HFFc6 (cell line): ENCODE measurements at regions not wholly inside any gene's neighbourhood (a gene's known extent, or its start where the extent isn't known, plus 50 kb on each side); places are given as distances from the start of the nearest gene placed in this dataset.

Source experiments
- DNase-seq: peaks from one replicate; pipeline ENCODE4 v3.0.0-alpha.2; 2018
- H3K27ac Mint-ChIP-seq: 2 replicates; pipeline ENCODE4 v1.8.0; 2020; ENCODE audit warnings: mild to moderate bottlenecking, mixed read lengths
- H3K27me3 Mint-ChIP-seq: 2 replicates; pipeline ENCODE4 v1.8.0; 2021; ENCODE audit warnings: mild to moderate bottlenecking, moderate library complexity, mixed read lengths; ENCODE audit not compliant: insufficient read depth
- H3K36me3 Mint-ChIP-seq: 2 replicates; pipeline ENCODE4 v1.8.0; 2021; ENCODE audit warnings: low read depth, mixed read lengths
- H3K4me1 Mint-ChIP-seq: 2 replicates; pipeline ENCODE4 v1.8.0; 2020; ENCODE audit warnings: low read depth, mixed read lengths
- H3K4me3 Mint-ChIP-seq: 2 replicates; pipeline ENCODE4 v1.8.0; 2020; ENCODE audit warnings: mild to moderate bottlenecking, moderate library complexity, mixed read lengths
- H3K9me3 Mint-ChIP-seq: 2 replicates; pipeline ENCODE4 v1.8.0; 2020; ENCODE audit warnings: mild to moderate bottlenecking, mixed read lengths
- CTCF ChIP-seq: fragments of 200-600 bp; sonication (generic); IDR thresholded peaks from 2 replicates; pipeline ENCODE4 v1.5.0; 2021; ENCODE audit warnings: antibody characterized with exemption, mild to moderate bottlenecking

GRCh38 chr4:153912301-153912700 is 123.4 kb upstream of the SFRP2 start:
- H3K36me3 Mint-ChIP-seq = no peaks in the 10 kb centered on the region
- no peak for TF ChIP-seq CTCF
- DNase-seq = no peak
- H3K27me3 Mint-ChIP-seq = no peaks in the 10 kb centered on the region; the same call in 1 of the 2 replicates
- H3K27ac Mint-ChIP-seq = no peak overlapping the region
- H3K4me1 Mint-ChIP-seq = no peaks in the 10 kb centered on the region
- H3K4me3 Mint-ChIP-seq = no peak overlapping the region
- peaks cover 15% of the 10 kb centered on the region; the same call in 1 of the 2 replicates for H3K9me3 Mint-ChIP-seq

DNA sequence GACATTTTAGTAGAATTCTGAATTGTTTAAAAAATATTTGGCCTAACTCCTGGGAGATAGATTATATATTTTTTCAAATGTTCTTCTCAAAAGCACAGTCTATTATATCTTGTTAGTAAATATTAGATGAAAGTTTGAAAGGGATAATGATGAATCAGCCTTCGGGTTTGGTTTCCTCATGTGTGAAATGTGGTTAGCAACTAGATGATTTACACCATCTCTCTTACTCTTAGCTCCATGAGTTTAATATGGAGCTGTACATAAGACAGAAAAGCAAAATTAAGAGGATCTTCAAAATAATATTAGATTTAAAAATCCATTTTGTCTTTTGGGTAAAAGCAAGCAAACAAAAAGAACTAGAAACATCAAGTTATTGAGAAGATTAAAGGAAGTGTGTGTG is 120.8 kb upstream of the SFRP2 start:
- Mint-ChIP-seq H3K4me3 (no peak overlapping the region), H3K9me3 (peaks cover 24% of the 10 kb centered on the region), H3K27ac (no peak overlapping the region), H3K4me1 (no peaks in the 10 kb centered on the region), H3K36me3 (no peaks in the 10 kb centered on the region), H3K27me3 (no peaks in the 10 kb centered on the region; the same call in 1 of the 2 replicates)
- no peak for TF ChIP-seq CTCF
- DNase-seq = no peak

GRCh38 chr4:153906231-153906630 is 117.3 kb upstream of the SFRP2 start:
- Mint-ChIP-seq H3K4me1 (no peaks in the 10 kb centered on the region), H3K9me3 (peaks cover 18% of the 10 kb centered on the region), H3K4me3 (no peak overlapping the region), H3K27ac (no peak overlapping the region), H3K27me3 (no peaks in the 10 kb centered on the region), H3K36me3 (no peaks in the 10 kb centered on the region)
- DNase-seq = no peak
- no peak for TF ChIP-seq CTCF

GRCh38 chr4:153905231-153905630 is 116.3 kb upstream of the SFRP2 start:
- Mint-ChIP-seq H3K36me3 (no peaks in the 10 kb centered on the region), H3K9me3 (peaks cover 23% of the 10 kb centered on the region), H3K27ac (no peak overlapping the region), H3K4me1 (no peaks in the 10 kb centered on the region), H3K27me3 (no peaks in the 10 kb centered on the region), H3K4me3 (no peak overlapping the region)
- DNase-seq = no peak
- no peak for TF ChIP-seq CTCF

GRCh38 chr4:153904011-153904410 is 115.1 kb upstream of the SFRP2 start:
- no peak for TF ChIP-seq CTCF
- H3K36me3 Mint-ChIP-seq = no peaks in the 10 kb centered on the region
- H3K4me1 Mint-ChIP-seq = no peaks in the 10 kb centered on the region
- H3K27me3 Mint-ChIP-seq = no peaks in the 10 kb centered on the region
- peaks cover 29% of the 10 kb centered on the region for H3K9me3 Mint-ChIP-seq
- H3K27ac Mint-ChIP-seq = no peak overlapping the region
- DNase-seq = no peak
- no peak overlapping the region for H3K4me3 Mint-ChIP-seq

DNA sequence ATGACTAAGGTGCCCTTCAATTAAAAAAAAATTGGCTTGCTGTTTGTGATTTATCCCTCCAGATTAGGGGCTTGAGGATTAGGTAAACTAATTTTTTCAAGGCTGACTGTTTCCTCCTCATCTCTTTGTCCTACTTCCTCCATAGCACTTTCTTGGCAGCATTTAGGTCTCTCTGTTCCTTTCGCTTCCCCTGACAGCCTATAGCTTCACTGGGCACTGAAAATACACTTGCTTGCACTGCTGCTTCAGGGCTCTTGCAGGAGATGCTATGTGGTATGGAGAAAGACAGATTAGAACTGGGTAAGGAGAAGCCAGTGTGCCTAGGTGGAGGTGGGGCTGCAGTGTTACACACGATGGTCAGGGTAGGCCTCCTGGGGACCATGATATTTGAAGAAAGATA is 112.3 kb upstream of the SFRP2 start:
- DNase-seq = no peak
- H3K4me1 Mint-ChIP-seq = no peaks in the 10 kb centered on the region
- TF ChIP-seq CTCF = no peak
- H3K36me3 Mint-ChIP-seq = no peaks in the 10 kb centered on the region
- H3K27ac Mint-ChIP-seq = no peak overlapping the region
- peaks cover 26% of the 10 kb centered on the region for H3K9me3 Mint-ChIP-seq
- no peaks in the 10 kb centered on the region for H3K27me3 Mint-ChIP-seq
- H3K4me3 Mint-ChIP-seq = no peak overlapping the region
